ENCODE measurements at regions not wholly inside any gene's neighbourhood (a gene's known extent, or its start where the extent isn't known, plus 50 kb on each side); places are given as distances from the start of the nearest gene placed in this dataset.

GRCh38 chr3:24588629-24589512, 94.2 kb upstream of the THRB start:
- no peak overlapping the region for H3K4me3 ChIP-seq (ENCODE audit: low read depth, low read length)
- TF ChIP-seq, protein P1, sequence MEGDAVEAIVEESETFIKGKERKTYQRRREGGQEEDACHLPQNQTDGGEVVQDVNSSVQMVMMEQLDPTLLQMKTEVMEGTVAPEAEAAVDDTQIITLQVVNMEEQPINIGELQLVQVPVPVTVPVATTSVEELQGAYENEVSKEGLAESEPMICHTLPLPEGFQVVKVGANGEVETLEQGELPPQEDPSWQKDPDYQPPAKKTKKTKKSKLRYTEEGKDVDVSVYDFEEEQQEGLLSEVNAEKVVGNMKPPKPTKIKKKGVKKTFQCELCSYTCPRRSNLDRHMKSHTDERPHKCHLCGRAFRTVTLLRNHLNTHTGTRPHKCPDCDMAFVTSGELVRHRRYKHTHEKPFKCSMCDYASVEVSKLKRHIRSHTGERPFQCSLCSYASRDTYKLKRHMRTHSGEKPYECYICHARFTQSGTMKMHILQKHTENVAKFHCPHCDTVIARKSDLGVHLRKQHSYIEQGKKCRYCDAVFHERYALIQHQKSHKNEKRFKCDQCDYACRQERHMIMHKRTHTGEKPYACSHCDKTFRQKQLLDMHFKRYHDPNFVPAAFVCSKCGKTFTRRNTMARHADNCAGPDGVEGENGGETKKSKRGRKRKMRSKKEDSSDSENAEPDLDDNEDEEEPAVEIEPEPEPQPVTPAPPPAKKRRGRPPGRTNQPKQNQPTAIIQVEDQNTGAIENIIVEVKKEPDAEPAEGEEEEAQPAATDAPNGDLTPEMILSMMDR (IDR thresholded peaks at IDR 0.05; ENCODE audit: low read depth, low read length): no peak

- TF ChIP-seq, protein P1 (IDR thresholded peaks at IDR 0.05; ENCODE audit: low read depth, low read length): no peak
- H3K4me3 ChIP-seq (ENCODE audit: low read depth, low read length): no peak overlapping the region
Observed at GRCh38 chr3:24589513-24589851, 94.8 kb upstream of the THRB start.

GRCh38 chr3:24589931-24590880, 95.6 kb upstream of the THRB start:
- H3K4me3 ChIP-seq (ENCODE audit: low read depth, low read length): no peak overlapping the region
- TF ChIP-seq, protein P1 (IDR thresholded peaks at IDR 0.05; ENCODE audit: low read depth, low read length): no peak

GRCh38 chr3:24591191-24591590, 96.5 kb upstream of the THRB start:
- H3K4me3 ChIP-seq (ENCODE audit: low read depth, low read length): no peak overlapping the region
- TF ChIP-seq, protein P1 (IDR thresholded peaks at IDR 0.05; ENCODE audit: low read depth, low read length): no peak

- no peak overlapping the region for H3K4me3 ChIP-seq (ENCODE audit: low read depth, low read length)
- TF ChIP-seq, protein P1 (IDR thresholded peaks at IDR 0.05; ENCODE audit: low read depth, low read length): no peak
Observed at GRCh38 chr3:24591661-24592555, 97.3 kb upstream of the THRB start.

DNA sequence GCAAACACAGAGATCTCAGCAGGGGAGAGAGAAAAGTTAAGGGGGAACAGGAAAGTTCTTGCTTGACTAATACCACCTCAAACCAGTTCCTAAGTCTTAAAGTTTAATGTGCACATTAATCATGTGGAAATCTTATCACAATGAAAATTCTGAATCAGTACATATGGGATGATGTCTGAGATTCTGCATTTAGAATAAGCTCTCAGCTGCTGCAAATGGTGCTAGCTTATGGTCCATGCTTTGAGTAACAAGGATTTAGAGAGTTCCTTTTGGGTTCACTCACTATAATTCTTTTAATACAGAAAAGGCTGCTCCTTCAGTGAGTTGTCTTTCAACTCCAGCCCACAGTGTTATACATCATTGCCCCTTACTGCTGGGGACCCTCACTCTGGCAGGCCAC, 99.5 kb upstream of the THRB start:
- TF ChIP-seq, protein P1 (IDR thresholded peaks at IDR 0.05; ENCODE audit: low read depth, low read length): no peak
- H3K4me3 ChIP-seq (ENCODE audit: low read depth, low read length): no peak overlapping the region

Data from WI38 (cell line).